ENCODE measurements at regions not wholly inside any gene's neighbourhood (a gene's known extent, or its start where the extent isn't known, plus 50 kb on each side); places are given as distances from the start of the nearest gene placed in this dataset.

- DNase-seq: no peak
Observed at GRCh38 chr6:93829009-93829408, 409.6 kb upstream of the EPHA7 start.

DNA sequence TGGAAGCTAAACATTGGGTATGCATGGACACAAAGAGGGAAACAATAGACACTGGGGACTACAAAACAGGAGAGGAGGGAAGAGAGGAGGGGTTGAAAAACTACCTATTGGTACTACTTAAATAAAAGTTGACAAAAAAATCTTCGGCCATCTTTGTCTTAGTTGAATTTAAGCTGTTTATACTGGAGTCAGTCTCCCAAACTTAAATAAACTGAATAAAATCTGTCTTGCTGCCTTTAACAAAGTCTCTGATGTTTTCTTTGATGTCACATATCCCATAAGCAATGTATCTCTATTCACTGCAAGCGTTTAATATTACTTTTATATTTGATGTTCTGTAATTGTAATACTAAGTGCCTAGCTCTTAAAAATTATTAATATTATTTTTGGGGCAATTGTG, 409.2 kb upstream of the EPHA7 start:
- DNase-seq: no peak

- DNase-seq: no peak
Observed at GRCh38 chr6:93827728-93828127, 408.4 kb upstream of the EPHA7 start.

DNA sequence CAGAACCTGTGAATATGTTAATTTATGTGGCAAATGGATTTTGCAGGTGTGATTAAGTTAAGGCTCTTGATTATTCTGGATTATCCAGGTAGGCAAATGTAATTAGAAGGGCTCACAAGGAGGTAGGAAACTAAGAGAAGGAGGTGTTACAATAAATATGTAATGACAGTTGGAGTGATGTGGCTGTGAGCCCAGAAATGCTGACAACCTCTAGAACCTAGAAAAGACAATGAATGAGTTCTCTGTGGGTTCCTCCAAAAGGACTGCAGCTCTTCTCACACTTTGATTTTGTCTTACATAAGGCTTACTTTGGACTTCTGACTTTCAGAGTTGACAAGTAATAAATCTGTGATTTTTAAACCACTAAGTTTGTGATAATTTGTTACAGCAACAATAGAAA, 406.6 kb upstream of the EPHA7 start:
- DNase-seq: no peak

DNA sequence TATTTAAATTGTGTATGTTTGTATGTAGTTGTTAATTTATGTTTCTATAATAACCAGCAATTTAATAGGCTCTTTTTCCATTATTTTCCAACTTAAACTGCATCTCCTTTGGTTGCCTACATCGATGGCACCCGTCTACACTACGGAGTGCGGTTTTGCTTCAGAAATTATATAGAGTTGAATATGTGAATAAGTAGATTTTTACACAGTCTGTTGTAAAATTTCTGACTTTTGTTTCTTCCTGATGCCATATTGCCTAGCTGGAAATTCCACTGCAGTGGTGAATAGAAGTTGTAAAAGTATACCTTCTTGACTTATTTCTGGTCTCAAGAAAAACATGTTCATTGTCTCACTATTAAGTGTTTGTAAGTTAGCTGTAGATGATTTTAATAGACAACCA, 404.1 kb upstream of the EPHA7 start:
- DNase-seq: no peak

GRCh38 chr6:93822434-93823265, 403.3 kb upstream of the EPHA7 start:
- DNase-seq: no peak

- no peak for DNase-seq
Observed at GRCh38 chr6:93821953-93822352, 402.6 kb upstream of the EPHA7 start.

GRCh38 chr6:93820465-93821082, 401.2 kb upstream of the EPHA7 start:
- no peak for DNase-seq

DNA sequence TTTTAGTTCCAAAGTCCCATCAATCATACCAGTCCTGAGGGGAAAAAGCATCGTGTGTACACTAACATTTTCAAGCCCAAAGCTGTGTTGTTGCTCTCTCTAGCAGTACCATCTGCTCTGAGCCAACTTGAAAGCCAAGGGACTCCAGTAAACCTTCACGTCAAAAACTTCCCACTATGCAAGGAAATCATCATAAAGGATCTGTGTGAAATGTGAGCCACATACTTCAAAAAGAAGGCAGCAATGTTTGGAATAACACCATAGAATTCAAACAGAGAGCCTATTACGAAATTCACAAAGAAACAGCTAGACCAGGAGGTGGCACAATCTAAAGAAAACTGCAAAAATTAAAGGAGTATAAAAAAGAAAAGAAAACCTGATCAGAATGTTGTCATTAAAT, 399.8 kb upstream of the EPHA7 start:
- no peak for DNase-seq

GRCh38 chr6:93817937-93818336, 398.6 kb upstream of the EPHA7 start:
- no peak for DNase-seq

GRCh38 chr6:93806409-93807270, 387.3 kb upstream of the EPHA7 start:
- DNase-seq: no peak

- no peak for DNase-seq
Observed at GRCh38 chr6:93801101-93801847, 381.9 kb upstream of the EPHA7 start.

- DNase-seq: peak in 1 of 3 donors; percentile 15
Observed at GRCh38 chr6:93799226-93799625, 379.9 kb upstream of the EPHA7 start.

DNA sequence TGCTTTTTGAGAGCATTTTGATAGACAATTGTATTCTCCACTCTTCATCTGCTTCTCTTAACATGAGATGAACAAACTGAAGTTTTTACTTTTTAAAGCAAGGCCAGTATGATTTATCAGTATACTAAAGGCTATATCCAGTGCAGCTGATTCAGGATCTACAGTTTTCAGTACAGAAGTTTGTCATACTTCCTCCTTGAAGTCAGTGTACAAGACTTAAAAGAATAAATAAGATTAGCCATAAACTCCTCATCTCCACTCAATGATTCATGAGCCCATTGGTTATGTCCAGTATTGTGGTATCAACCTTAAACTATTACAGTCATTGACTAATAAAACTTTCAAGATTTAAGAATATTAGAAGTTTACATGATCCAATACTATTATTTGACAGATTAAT, 374.8 kb upstream of the EPHA7 start:
- DNase-seq: no peak

DNA sequence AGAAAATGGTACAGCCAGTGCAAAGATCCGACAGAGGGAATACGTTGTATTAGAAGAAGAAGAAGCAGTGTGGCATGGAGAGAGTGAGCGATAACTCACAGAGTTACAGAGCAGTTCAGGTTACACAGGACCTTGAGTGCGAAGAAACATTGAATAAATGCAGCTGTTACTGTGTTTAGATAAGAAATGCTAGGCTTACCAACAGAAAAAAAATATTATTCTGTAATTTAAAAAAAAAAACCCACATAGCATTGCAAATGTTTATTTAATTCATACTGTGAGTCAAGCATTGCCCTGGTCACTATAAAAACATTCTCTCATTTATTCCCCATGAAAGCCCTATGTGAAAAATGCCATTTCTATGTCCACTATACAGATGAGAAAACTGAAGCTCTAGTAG, 373.4 kb upstream of the EPHA7 start:
- no peak for DNase-seq

- no peak for DNase-seq
Observed at GRCh38 chr6:93790981-93791380, 371.6 kb upstream of the EPHA7 start.

DNA sequence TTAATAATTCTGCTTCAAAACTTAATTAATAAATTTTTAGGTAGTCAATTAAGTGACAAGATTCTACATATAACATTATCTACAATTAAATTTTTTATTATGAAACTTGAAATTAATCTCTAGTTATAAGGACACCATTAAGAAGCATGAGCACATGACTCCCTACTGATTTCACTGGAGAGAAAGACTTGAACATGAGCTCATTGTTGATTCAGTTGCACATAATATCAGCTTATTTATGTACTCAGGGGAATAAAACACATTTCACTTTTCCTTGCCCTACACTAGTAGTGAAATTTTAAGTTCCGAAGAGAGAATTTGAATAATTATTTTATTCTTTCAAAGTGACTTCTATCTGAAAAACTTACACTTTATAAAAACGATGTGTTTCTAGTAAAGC, 370.2 kb upstream of the EPHA7 start:
- DNase-seq: no peak

DNA sequence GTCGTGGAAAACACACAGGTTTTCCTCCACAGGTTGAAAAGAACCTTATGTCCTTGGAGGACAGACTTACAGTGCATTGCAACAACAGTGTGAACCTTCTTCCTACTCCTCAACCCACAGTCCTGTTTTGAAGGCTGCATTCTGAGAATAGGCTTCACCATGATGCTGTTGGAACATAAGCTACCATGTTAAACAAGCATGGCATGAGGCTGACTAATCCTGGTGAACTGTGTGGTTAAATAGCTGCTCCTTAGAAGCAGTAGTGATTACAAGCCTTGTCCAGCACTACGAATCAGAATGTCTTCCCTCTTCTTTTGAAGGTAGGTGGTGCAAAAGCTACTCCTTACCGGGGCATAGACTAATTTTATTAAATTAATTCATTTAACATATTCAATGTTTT, 368.5 kb upstream of the EPHA7 start:
- no peak for DNase-seq

- DNase-seq: peak in 1 of 3 donors; percentile 53
Observed at GRCh38 chr6:93786474-93787330, 367.3 kb upstream of the EPHA7 start.

DNA sequence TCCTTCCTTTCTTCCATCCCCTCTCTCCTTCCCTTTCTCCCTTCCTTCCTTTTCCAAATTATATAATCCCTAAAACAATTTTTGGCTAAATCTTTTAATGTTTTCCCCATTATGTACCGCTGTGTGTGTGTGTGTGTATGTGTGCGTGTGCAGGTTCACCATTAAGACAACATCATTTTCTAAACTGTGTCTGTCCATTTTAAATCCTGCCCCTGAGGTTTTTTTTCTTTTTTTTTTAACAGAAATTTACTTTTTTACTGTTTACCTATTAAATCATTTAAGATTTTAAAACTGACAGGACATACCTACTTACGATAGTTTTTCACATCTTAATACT, 366.3 kb upstream of the EPHA7 start:
- peak in 2 of 3 donors; percentile 26 to 60 for DNase-seq

Data from muscle of back (tissue), 3 donors.